AG09319 (cell line): ENCODE measurements at regions not wholly inside any gene's neighbourhood (a gene's known extent, or its start where the extent isn't known, plus 50 kb on each side); places are given as distances from the start of the nearest gene placed in this dataset.

Source experiments
- DNase-seq: peaks from one replicate; pipeline ENCODE4 v3.0.0-alpha.2; 2010; ENCODE audit warnings: low read depth; ENCODE audit errors: extremely low read depth
- TF ChIP-seq, protein P1 (sequence below): IDR thresholded peaks from 2 replicates; pipeline ENCODE4 v1.5.1; 2011; ENCODE audit warnings: low read depth, mild to moderate bottlenecking, inconsistent platforms, low read length, moderate library complexity

DNA sequence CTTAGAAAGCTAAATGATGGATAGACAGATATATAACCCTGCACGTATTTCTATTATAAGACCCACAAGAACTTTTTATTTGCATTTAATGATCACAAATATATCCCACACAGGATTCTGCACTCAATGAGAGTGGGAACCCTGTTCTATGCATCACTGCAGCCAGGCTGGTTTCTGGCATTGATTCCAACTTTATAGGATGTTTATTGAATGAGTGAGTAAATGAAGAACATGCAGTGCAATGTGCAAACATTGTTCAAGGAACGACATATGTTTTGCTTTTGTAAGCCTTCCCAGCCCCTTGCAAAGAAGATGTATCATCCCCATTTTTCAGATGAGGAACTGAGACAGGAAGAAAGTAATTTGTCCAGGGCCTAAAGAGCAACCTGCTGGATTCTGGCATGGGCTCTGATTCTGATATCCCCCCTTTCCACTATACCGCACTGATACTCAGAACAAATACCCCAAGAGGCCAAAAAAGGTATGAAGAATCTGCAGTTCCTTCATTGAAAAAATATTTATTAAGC, 246.3 kb downstream of the LACC1 start:
- no peak for DNase-seq
- TF ChIP-seq, protein P1, sequence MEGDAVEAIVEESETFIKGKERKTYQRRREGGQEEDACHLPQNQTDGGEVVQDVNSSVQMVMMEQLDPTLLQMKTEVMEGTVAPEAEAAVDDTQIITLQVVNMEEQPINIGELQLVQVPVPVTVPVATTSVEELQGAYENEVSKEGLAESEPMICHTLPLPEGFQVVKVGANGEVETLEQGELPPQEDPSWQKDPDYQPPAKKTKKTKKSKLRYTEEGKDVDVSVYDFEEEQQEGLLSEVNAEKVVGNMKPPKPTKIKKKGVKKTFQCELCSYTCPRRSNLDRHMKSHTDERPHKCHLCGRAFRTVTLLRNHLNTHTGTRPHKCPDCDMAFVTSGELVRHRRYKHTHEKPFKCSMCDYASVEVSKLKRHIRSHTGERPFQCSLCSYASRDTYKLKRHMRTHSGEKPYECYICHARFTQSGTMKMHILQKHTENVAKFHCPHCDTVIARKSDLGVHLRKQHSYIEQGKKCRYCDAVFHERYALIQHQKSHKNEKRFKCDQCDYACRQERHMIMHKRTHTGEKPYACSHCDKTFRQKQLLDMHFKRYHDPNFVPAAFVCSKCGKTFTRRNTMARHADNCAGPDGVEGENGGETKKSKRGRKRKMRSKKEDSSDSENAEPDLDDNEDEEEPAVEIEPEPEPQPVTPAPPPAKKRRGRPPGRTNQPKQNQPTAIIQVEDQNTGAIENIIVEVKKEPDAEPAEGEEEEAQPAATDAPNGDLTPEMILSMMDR = no peak

DNA sequence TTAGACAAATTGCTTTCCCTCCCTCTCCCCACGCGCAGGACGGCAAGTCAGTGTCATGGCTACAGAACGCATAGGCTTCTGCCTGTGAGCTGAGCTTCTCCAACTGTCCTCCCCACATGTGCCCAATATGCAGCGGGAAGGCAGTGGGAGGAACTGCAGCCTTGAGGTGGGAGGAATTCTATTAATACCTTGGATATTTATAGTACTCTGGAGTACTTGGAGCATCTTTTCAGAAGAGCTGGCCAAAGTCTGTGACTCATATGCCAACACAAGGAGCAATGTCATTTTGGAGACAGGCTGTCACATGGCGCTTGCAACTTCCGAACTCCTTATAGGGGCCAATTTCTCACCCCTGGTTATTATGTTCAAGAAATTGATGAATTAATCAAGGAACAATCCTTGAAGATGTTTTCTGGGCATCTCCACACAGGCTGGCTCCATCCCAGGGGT, 245.0 kb upstream of the SERP2 start:
- TF ChIP-seq, protein P1 = no peak
- DNase-seq = no peak

DNA sequence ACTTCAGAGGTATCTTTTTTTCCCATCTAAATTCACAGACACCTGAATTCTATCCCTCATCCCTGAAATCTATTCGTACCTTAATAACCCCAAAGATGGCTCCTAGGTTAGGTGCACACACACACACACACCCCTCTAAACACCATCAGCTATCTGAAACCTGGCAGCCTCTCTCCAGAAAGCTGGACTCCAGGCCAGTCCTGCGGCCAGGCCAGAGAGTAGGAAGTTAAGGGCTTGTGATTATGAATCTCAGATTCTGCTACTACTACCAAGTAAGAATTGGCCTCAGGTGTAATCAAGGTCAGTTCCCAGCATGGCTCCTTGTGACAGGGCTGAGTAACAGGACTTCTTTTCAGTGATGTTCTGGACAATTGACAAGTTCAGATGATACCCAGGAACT, 244.2 kb upstream of the SERP2 start:
- DNase-seq = no peak
- TF ChIP-seq, protein P1 = no peak

DNA sequence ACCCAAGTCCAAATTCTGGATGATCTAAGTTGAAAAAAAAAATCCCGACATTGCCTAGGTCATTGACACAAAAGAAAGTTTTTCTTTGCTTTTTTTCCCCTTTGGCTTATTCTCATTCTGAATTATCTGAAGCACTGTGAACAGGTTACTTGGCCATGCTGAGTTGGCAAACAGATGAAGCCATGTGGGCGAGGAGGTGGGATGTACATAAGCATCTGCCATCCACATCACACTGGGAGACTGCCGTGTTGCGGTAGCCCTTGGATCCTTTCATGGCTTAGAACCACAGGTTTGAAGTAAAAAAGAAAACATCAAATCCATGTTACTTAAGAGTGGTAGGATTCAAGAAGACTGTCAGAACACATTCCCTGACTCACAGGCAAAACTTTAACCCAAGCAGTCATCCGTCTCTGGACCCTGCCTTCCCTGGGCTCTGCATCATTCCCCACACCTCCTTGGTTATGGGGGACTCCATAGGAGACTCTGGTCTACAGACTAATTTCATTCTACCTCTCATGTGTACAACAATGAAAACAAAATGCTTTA, 242.5 kb upstream of the SERP2 start:
- DNase-seq = no peak
- TF ChIP-seq, protein P1 = no peak

DNA sequence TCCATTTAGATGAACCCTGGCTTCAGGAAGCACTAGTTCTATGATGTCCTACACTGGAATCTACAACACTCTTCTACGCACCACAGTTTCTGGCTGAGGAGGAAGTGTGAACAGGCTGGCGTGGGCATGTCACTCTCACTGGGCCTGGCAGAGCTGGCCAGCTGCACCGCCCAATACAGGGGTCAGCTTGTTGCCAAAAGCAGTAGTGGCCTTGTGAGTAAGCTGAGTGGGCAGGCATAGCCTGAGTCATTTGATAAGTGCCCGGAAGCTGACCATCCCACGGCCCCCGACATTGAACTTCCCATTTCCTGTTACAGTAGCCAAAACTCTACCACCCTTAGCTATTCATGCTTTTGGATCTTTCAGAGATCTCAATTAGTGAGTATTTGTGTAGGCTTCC, 240.9 kb upstream of the SERP2 start:
- DNase-seq = no peak
- TF ChIP-seq, protein P1 = no peak

DNA sequence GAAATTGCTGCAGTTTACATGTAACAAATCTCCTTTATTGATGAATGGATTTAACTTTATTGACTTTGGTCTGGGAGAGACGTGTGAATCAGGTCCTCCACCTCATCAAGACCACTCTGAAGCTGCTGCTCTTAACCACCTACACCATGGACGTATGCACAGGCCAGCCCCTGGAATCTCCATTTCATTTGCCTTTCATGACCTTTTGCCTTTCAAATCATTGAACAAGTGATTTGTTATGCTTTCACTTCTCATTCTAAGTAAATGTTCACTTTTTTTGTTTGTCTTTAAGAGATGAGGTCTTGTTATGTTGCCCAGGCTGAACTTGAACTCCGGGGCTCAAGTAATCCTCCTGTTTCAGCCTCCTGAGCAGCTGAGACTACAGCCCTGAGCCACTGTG, 240.0 kb upstream of the SERP2 start:
- TF ChIP-seq, protein P1 = no peak
- no peak for DNase-seq

DNA sequence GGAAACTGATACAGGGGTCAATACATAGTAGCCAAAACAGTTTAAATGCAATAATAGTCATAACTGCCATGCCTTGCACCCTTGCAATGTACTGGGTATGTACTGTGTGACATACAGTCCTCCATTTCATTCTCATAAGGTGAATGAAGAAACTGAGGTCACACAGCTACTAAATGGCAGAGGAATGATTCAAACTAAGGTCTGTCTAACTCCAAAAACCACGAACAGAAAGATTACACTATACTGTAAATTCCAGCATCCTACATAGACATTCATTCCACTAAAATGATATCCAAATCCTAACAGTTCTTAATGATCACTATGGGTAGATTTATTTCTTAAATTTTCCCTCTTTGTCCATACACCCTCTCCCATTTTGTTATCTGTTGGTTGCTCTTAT, 238.1 kb upstream of the SERP2 start:
- DNase-seq = no peak
- TF ChIP-seq, protein P1 = no peak
